Embryonic facial prominence (tissue), 1 donor: ENCODE measurements at regions not wholly inside any gene's neighbourhood (a gene's known extent, or its start where the extent isn't known, plus 50 kb on each side); places are given as distances from the start of the nearest gene placed in this dataset.
"Not testable (repeated sequence)": the region's sequence is repeated elsewhere in the genome, so short reads cannot be mapped to it uniquely, and the experiment has no call there.

ENCODE experiments used
- DNase-seq: peaks from one replicate; pipeline ENCODE4 v3.0.0-alpha.2; 2016; ENCODE audit errors: extremely low spot score

DNA sequence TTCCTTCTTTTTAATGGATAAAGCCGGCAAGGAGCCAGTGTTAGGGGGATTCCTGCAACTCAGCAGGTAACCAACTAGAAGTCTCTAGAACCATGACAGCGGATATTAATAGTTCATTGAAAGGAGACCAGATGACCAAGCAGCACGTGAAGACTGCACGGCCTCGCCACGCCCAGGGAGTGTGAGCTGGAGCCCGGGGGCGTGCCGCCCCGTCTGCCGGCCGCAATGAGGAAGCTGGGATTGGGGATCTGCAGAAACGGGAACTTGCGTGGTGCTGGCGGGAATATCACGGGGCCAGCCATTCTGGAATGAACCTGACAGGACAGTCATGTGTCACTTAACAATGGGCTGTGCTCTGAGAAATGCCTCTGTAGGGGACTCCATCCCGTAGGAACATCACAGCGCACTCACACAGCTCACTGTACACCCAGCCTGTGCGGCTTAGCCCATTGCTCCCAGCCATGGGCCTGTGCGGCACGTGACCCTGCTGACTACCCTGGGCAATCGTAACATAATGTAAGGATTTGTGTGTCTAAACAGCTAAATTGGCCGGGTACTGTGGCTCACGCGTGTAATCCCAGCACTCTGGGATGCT is 4092.8 kb upstream of the TPTE start:
- not testable (repeated sequence) for DNase-seq

DNA sequence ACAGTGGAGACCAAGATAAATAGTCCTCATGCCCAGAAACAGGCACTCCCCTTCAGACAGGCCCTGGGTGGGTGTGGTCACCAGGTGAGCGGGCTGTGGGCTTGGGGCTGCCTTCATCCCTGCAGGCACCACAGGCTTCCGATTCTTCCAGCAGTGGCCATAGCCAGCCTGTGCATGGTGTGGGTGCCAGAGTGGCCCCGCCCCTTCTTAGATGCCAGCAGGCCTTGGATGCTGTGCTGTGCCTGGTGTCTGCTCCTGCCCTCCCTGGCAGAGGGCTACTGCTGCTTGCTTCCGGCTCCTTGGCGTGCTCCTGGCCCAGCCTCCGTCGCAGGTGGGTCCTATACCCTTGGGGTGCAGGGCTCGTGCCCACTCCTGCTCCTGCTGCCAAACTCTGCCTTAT is 4091.5 kb upstream of the TPTE start:
- DNase-seq, result not testable (repeated sequence)

DNA sequence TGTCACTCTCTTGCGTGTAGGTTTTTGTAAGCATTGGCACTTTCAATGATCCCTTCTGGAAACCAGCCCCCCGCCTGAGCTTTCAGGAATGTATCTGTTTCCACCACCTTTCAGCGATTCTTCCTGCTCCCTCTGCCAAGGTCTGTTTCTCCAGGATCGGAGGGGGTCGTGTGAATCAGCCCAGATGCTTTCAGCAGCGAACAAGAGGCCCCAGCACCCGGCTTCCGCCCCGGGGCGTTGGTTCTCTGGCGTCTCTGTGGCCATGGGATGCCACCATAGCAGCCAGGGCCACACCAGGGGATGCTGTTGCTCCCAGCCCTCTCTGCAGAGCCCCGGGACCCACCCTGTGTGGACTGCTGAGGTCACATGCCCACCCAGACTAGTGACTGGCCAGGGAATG is 4088.2 kb upstream of the TPTE start:
- DNase-seq, result not testable (repeated sequence)

DNA sequence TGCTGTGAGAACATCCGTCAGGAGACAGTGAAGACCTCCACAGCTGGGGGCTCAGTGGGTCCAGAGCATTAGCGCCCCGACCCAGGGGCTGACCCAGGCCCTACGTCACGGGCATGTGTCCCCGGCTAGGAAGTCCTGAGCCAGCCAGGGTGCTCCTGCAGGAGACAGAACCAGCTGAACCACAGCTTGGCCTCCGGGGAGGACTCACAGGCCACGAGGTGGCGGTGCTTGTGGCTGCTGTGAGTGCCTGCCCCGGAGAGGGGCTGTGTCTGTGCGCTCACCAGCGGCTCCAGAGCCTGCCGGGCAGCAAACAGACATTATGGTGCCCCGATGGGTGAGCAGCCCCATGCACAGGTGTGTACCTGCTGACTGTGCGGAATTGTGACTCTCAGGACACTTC is 4085.2 kb upstream of the TPTE start:
- not testable (repeated sequence) for DNase-seq

DNA sequence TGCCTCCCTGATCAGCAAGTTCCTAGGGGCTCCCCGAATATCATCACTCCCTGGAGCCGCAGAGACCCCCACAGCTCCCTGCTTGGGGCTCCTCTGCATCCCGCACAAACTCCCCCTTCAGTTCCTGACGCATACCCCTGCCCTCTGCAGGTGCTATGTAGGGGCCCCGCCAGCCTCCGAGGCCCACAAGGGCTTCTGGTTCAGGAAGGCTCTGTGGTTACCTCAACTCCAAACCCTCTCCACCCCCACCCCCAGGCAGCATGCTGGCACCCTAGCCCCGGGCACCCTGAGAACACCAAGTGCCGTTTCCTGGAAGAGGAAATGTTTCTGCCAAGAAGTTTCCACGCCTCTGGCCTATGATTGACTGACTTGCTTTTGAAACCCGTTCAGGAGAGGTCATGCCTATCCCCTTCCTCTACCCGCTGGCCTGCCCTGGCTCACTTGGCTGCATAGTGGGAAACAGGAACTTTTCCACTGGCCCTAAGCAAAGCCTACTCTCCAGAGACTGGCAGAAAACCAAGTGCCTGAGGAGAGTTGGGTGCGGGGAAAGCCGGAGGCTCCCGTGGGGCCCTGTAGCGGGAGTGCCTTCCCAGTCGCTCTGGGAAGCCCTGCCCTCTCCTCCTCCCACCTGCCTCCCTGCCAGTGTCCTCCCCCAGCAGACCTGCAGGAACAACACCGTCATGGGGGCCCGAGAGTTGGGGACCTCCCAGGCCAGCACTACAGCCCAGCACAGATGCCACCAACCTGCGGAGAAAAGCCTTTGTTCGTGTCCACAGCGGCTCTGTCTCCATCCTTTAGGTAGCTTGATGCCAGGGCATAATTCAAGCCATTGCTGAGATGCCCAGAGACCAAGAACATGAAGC is 4084.2 kb upstream of the TPTE start:
- DNase-seq, result not testable (repeated sequence)

DNA sequence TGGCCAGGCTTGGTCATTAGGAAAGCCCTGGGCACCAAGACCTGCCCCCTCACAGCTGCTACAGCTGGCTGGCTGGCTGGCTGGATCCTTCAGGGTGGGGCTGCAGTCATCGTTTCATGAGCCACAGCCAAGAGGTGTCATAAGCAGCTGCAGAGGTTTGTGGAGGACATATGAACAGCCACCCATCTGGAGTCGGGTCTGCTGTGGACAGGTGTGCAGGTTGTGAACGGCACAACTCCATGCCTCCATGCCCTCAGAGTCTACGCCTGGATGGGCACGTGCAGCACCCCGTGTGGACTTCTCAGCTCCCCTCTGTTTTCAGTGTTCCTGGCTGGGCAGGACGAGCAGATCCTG is 4083.6 kb upstream of the TPTE start:
- DNase-seq, result not testable (repeated sequence)

DNA sequence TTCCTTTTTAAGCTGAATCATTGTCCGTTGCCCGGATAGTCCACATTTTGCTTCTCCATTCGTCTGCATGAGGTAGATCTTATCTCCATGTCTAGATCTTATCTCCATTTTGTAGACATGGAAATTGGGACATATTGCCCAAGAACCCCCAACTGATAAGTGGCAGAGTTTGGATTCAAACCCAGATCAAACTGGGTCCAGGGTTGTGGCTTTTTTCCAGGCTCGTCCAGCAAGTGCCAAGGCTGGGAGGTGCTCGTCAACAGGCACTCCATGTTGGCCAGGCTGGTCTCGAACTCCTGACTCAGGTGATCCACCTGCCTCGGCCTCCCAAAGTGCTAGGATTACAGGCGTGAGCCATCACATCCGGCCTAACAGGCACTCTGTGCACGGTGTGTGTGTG is 4082.3 kb upstream of the TPTE start:
- not testable (repeated sequence) for DNase-seq

DNA sequence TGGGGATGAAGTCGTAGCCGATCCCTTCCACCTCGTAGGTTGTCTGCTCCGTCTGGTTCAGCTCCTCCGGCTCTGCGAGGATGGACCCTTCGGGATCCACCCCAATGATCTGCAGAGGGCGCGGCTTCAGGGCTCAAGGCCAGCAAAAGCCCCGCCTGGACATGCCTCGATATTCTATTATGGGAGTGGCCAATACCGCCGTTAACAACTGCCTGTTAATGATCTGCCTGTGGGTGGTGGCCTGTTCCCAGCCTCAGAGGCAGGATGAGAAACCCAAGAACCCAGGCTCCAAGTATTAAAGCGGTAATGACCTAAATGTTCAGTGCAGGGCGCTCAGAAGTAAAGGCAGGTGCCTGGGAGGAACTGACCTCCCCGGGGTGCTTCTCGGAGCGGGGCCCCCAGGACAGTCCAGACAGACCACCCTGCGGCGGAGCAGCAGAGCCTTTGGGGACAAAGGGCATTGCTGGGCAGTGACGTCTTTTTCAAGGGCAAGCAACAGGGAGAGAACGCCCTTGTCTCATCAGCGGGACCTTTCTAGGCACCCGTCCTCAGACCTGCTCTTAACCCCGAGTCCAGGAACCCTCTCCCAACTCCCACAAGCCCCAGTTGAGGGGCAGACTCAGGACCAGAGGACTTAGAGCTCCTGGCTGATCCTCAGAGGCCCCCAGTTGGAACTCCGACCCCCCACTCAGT is 4066.6 kb upstream of the TPTE start:
- not testable (repeated sequence) for DNase-seq

DNA sequence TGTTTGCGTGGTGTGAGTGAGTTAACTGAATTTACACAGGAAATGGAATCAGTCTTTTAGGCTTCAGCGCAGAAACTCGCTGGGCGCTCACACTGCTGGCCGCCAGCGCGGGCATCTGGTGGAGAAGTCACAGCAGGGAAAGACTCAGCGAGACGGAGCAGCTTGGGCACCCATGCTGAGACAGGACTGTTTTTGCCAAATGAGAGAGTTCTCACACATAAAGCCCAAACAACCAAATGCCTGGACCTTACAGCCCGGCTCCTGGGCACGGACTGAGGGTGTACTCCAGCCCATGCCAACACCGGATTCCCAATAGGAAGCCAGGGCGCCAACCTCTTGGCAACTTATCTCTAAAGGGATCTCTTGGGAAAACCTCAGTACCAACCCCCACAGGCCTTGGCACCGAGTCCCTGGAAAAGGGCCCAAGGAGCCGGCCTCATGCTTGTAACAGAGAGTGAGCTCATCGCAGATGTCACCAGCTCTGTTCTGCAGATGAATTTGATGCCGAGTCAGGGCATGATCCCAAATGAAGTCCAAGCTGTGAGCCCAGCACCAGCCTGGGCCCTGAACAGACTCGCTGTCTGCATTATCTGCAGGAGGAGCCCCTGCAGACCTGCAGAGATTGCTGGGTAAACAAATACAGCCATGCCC is 4065.2 kb upstream of the TPTE start:
- DNase-seq, result not testable (repeated sequence)

DNA sequence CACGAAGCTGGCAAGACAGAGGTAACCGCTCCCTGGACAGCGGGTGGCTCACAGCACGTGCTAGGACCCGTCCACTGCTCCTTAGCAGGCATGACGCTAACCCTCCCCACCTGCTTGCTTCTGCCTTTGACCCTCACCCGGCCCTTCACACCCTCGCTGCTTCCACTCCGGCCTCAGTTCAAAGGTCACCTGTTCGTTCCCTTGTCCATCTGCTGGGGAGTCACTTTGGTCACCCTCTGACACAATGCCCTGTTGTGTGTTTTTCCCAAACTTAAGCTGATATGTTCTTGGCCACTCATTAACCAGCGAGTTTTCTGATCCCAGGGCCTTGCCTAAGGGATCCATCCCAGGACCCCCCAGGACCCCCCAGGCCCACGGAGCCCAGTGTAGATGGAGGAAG is 4061.6 kb upstream of the TPTE start:
- DNase-seq, result not testable (repeated sequence)

DNA sequence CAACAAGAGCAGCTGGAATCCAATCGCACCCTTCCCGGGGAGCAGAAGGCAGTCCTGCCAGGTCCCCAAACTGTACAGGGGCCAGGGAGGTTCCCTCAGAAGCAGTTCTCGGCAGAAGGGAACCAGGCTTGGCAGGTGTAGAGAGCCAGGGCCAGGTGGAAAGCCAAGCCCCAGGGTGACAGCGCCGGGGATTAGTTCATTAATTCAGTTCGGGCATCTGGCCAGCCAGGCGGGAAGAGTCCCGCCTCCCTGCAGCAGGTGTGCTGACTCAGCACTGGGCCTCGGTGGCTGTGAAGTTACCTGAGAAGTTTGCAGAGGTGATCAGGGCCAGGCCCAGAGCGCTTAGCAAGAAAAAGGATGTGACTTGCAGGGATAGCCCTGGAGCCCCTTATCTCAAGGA is 4060.0 kb upstream of the TPTE start:
- DNase-seq, result not testable (repeated sequence)

DNA sequence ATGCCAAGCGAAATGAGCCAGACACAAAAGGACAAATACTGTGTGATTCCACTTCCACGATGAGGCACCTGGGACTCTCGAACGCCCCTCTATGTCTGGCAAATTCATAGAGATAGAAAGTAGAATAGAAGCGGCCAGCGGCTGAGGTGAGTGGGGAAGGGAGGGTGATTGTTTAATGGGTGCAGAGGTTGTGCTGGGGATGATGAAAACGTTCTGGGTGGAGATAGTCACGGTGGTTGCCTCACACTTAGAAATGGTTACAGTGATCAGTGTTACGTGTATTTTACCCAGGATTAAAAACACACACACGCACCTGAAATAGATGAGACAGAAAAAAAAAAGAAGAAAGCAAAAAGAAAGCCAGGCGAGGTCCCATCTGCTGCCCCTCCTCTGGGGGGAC is 4057.0 kb upstream of the TPTE start:
- DNase-seq, result not testable (repeated sequence)

DNA sequence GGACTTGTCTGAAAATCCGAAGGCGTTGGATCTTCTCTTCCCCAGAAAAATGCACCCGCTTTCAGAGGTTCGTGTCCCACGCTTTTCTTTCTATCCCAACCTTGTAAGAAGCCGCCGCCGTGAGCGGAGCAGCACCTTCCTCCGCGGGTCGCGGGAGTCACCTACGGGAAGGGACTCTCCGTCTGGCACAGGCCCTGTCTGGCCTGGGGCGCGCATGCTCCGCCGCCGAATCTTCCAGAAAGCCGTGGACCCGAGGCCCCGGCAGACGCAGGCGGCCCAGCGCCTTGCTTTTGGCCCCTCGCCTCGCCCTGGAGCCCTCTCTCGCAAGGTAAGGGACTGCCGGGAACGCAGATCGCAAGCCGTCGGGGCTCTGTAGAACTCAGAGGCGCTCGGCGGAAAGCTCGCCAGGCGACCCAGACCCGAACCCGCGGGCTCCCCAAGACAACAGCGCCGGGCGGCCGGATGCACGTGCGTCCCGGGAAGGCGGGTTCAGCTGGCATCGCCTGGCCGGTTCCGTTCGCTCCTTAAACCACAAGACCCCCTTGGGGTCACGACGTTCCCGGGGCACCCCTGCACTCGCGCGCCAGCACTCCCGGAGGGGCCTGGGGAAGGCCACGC is 4055.2 kb upstream of the TPTE start:
- DNase-seq, result not testable (repeated sequence)

DNA sequence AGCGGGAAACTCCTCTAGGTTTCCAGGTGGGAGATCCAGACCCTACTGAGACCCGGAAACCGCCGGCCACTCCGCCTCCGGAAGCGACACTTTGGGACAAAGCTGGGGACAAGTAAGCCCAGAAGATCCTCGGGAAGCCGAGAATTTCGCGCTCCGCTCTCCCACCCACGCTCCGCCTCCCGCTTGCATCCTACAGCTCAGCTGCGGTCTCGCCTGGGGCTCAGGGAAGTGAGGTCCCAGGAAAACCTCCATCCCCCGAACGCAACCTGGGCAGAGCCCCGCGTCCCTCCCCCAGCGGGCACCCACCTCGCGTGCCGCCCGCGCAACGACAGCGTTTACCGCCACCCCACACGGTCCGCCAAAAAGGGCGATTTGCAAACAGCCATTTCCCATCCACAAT is 4054.7 kb upstream of the TPTE start:
- not testable (repeated sequence) for DNase-seq

DNA sequence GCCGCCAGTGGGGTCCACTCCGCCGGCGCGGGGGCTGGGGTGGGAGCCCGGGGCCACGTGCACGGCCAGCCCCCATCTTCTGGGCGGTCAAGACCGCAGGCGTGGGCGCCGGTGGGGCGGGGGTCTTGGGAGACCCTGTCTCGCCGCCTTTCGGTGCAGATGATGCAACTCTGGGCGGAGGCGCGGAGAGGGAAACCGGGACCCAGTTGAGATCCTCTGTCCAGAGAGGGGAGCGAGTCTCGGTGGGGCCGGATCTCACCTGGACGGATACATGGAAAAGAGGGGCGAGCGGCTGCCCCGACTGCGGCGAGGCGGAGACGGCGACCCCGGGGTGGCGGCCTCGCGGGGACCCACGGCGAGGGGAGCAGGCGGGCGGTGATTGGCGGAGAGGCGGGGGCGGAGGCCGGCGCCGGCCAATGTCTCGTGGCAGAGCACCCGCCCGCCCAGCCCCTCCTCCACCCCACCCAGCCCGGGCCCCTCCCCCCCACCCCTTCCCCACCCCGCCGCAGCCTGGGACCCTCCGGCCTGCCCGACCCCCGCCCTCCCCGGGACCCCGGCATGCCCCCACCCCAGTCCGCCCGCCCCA is 4054.1 kb upstream of the TPTE start:
- not testable (repeated sequence) for DNase-seq

DNA sequence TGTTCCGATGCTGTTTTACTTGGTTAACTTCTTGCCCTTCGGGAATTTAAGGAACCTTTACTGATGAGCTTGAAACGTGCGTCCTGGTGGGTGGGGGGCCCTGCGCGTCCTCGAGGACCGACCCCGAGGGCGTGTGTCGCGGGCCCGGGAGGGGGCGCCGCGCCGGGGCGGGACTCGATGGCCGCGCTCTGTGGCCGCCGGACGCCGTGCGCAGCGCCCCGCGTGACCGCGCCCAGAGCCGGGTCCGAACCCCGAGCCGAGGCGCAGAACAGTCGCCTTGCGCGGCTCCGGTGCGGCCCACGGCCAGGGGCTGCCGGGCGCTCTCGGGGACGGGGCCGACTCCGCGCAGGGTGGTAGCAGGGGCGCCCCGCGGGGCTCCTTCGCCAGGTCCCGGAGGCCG is 4053.5 kb upstream of the TPTE start:
- DNase-seq, result not testable (repeated sequence)

DNA sequence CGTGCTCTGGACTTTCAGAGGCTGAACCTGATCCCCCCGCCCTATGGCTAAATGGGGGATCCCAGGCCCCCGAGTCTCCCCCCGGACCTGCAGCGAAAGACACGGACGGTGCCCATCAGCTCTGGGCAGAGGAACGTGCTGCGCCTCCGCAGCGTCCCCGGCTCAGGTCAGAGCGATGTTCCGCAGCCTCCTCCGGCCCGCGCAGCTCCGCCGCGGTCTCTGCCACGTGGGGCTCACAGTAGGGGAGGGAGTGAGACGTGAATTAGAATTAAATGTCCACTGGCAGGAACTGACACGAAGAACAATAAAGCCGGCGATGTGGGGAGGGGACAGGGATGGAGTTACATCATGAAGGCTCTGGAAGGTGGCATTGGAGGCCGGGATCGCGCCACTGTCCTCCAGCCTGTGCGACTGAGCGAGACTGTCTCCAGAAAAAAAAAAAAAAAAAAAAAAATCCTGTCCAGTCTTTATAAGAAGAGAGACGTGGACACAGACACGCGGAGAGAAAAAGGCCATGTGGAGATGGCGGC is 4053.0 kb upstream of the TPTE start:
- DNase-seq, result not testable (repeated sequence)

DNA sequence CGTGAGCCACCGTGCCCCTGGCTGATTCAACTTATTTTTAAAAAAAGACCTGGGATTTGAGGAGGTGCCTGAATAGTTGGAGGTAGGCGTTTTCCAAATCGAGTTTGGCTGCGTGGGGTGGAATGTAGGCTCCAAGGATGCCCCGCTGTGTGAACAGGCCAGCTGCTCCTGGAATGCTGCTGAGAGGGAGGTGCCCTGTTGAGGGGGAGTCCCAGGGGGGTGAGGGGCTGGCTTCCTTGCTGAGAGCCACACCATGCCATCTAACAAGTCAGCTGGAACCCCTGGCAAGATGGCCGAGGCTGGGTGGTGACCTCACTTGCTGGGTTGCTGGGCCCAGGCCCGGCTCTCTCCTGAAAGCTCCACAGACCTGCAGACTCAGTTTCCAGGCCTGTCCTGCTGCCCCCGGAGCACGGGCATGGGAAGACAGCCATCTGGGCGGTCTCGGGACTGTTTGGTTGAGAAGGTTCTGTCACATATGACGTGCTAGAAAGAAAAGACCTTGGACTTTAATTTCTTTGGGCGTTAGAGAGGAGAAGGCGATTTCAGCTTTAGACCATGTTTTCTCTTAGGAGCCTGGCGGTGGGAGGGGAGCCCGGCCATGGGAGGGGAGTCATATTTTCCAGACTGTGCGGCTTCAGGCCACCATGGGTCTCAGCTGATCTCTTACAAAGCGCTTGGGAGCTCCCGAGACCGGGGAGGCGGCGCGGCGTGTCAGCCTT is 4047.0 kb upstream of the TPTE start:
- DNase-seq, result not testable (repeated sequence)

DNA sequence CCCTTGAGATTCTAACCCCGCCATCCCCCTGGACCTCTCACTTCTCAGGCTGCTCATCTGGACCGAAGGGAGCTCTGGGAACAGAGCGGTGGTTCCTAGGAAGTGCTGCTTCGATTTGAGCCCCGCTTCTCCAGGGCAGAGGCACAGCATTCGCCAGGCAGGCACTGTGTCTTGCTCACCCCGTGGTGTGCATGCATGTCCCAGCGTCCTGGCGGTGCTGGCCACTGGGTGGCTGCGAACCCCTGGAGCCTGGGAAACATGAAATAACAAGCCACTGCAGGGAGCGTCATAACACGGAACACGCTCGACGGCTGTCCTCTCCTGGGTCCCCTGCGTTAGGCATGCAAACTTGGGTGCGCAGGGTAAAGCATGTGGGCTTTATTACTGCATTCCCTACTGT is 4040.3 kb upstream of the TPTE start:
- not testable (repeated sequence) for DNase-seq

DNA sequence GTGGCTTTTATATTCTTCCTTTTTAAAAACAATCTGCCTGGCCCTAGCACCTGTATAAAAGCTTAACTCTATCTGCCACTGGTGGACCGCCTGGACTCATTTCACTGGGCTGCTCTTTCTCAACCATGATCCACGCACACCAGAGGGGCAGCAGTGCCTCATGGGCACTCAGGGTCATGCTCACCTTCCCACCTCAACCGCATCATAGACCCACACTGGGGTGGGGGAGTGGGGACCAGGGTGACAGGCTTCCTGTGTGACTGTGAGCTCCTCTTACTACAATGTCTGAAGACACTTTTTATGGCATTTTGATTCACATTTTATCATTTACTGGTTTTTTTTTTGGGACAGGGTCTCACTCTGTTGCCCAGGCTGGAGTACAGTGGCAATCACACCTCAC is 4038.8 kb upstream of the TPTE start:
- not testable (repeated sequence) for DNase-seq
